H1 (cell line): ENCODE measurements at regions not wholly inside any gene's neighbourhood (a gene's known extent, or its start where the extent isn't known, plus 50 kb on each side); places are given as distances from the start of the nearest gene placed in this dataset.
A peak's percentile ranks its signal among the peaks of the same experiment; 100 is the strongest.

Experiments used
- CTCF ChIA-PET: fragments of 300-600 bp; sonication (Branson Sonifier 250); formaldehyde crosslinking; loops from one replicate; lab custom pipeline; 2021; ENCODE audit not compliant: partially characterized antibody; lab: Charles Lee
- POLR2A ChIA-PET: fragments of 300-600 bp; sonication (Branson Sonifier 250); formaldehyde crosslinking; loops from one replicate; lab custom pipeline; 2021; ENCODE audit warnings: inconsistent platforms; ENCODE audit not compliant: partially characterized antibody; lab: Charles Lee
- DNase-seq, 2 experiments: peaks; one replicate each; pipeline versions ENCODE4 v3.0.0 to v3.0.0-alpha.2; 2010 to 2022; ENCODE audit warnings: low spot score in 2 of 2, low read depth in 1 of 2, mixed read lengths in 1 of 2
- FAIRE-seq: peaks from 2 replicates; lab custom pipeline; 2011; peaks lifted over from hg19 to GRCh38; lab: Jason Lieb, UNC
- H2AFZ ChIP-seq: 2 replicates; pipeline ENCODE4 v1.8.1; 2012; ENCODE audit warnings: low read length, inconsistent platforms
- H2AK5ac ChIP-seq: 2 replicates; pipeline ENCODE4 v1.6.1; 2013; ENCODE audit warnings: low read depth, low read length
- H2BK120ac ChIP-seq: replicated peaks from 2 replicates; pipeline ENCODE3; 2013; ENCODE audit warnings: low read depth, low read length, inconsistent platforms
- H2BK12ac ChIP-seq: 2 replicates; pipeline ENCODE4 v1.6.1; 2013; ENCODE audit warnings: low read depth, low read length
- H2BK15ac ChIP-seq: 2 replicates; pipeline ENCODE4 v1.6.1; 2013; ENCODE audit warnings: low read length
- H2BK20ac ChIP-seq: 2 replicates; pipeline ENCODE4 v1.6.1; 2013; ENCODE audit warnings: low read length
- H2BK5ac ChIP-seq: 2 replicates; pipeline ENCODE4 v1.6.1; 2013; ENCODE audit warnings: low read depth, low read length
- H3K14ac ChIP-seq: 2 replicates; pipeline ENCODE4 v1.6.1; 2013; ENCODE audit warnings: inconsistent platforms; ENCODE audit not compliant: insufficient read length
- H3K18ac ChIP-seq: 2 replicates; pipeline ENCODE4 v1.6.1; 2013; ENCODE audit warnings: low read length; ENCODE audit errors: extremely low read depth
- H3K23ac ChIP-seq: 2 replicates; pipeline ENCODE4 v1.6.1; 2013; ENCODE audit warnings: inconsistent platforms; ENCODE audit not compliant: insufficient read length
- H3K23me2 ChIP-seq: 2 replicates; pipeline ENCODE4 v1.6.1; 2013; ENCODE audit warnings: low read depth, low read length
- H3K27ac ChIP-seq: 2 replicates; pipeline ENCODE4 v1.6.1; 2011; ENCODE audit warnings: low read depth, low read length, inconsistent platforms
- H3K27me3 ChIP-seq, 4 experiments: replicated peaks in 1 of 4; 1 replicate in 1 of 4; 2 replicates in 3 of 4; pipeline versions ENCODE4 v1.6.1 to v1.8.1; 2011 to 2013; ENCODE audit warnings: low read length in 3 of 4, mild to moderate bottlenecking in 3 of 4, inconsistent platforms in 2 of 4, mixed read lengths in 2 of 4, moderate library complexity in 1 of 4; ENCODE audit not compliant: control insufficient read depth in 3 of 4, insufficient read depth in 3 of 4; ENCODE audit errors: extremely low read depth in 1 of 4
- H3K36me3 ChIP-seq, 4 experiments: 2 replicates each; pipeline versions ENCODE4 v1.6.1 to v1.8.1; 2011 to 2013; ENCODE audit warnings: mild to moderate bottlenecking in 4 of 4, low read length in 3 of 4, moderate library complexity in 2 of 4, control low read depth in 1 of 4, inconsistent platforms in 1 of 4; ENCODE audit not compliant: insufficient read depth in 4 of 4, control insufficient read depth in 2 of 4
- H3K4ac ChIP-seq: replicated peaks from 2 replicates; pipeline ENCODE3; 2013; ENCODE audit warnings: low read length, low read depth, mixed read lengths, inconsistent platforms; ENCODE audit not compliant: insufficient read length
- H3K4me1 ChIP-seq, 4 experiments: replicated peaks in 1 of 4; 1 replicate in 1 of 4; 2 replicates in 3 of 4; pipeline versions ENCODE4 v1.6.1 to v1.8.1; 2011 to 2013; ENCODE audit warnings: low read length in 3 of 4, inconsistent platforms in 2 of 4, mixed read lengths in 1 of 4; ENCODE audit not compliant: insufficient read depth in 4 of 4, control insufficient read depth in 3 of 4
- H3K4me2 ChIP-seq, 2 experiments: 2 replicates each; pipeline versions ENCODE4 v1.6.1 to v1.8.1; 2011 to 2013; ENCODE audit warnings: low read depth in 2 of 2, low read length in 2 of 2, control low read depth in 1 of 2, inconsistent platforms in 1 of 2, mild to moderate bottlenecking in 1 of 2; ENCODE audit not compliant: insufficient read depth in 1 of 2
- H3K4me3 ChIP-seq, 4 experiments: fragments of 200-600, 300-600 bp in 1 of 4; sonication (generic), shearing (Covaris generic), sonication (Bioruptor Twin) in 1 of 4; 2 replicates each; pipeline versions ENCODE4 v1.5.1 to v1.8.1; 2011 to 2016; ENCODE audit warnings: low read length in 4 of 4, low read depth in 3 of 4, control low read depth in 2 of 4, inconsistent platforms in 2 of 4, mild to moderate bottlenecking in 2 of 4, mixed read lengths in 1 of 4, moderate library complexity in 1 of 4; ENCODE audit not compliant: insufficient read depth in 2 of 4; ENCODE audit errors: extremely low read depth in 1 of 4
- H3K56ac ChIP-seq: replicated peaks from 2 replicates; pipeline ENCODE3; 2013; ENCODE audit warnings: low read depth, mild to moderate bottlenecking, mixed read lengths, low read length, inconsistent platforms; ENCODE audit not compliant: insufficient read length
- H3K79me1 ChIP-seq: 2 replicates; pipeline ENCODE4 v1.6.1; 2013; ENCODE audit warnings: low read depth, low read length, control low read depth
- H3K79me2 ChIP-seq, 2 experiments: 2 replicates each; pipeline versions ENCODE4 v1.6.1 to v1.8.1; 2012 to 2013; ENCODE audit warnings: low read length in 2 of 2, mild to moderate bottlenecking in 2 of 2, inconsistent platforms in 1 of 2; ENCODE audit not compliant: insufficient read depth in 2 of 2, control insufficient read depth in 1 of 2
- H3K9ac ChIP-seq, 4 experiments: replicated peaks in 1 of 4; 1 replicate in 1 of 4; 2 replicates in 3 of 4; pipeline versions ENCODE4 v1.6.1 to v1.8.1; 2011 to 2013; ENCODE audit warnings: low read depth in 3 of 4, low read length in 3 of 4, control low read depth in 2 of 4, mild to moderate bottlenecking in 2 of 4, moderate library complexity in 2 of 4, inconsistent platforms in 1 of 4; ENCODE audit errors: extremely low read depth in 1 of 4
- H3K9me3 ChIP-seq, 2 experiments: 2 replicates each; pipeline versions ENCODE4 v1.6.1 to v1.8.1; 2012 to 2013; ENCODE audit warnings: mild to moderate bottlenecking in 2 of 2, moderate library complexity in 2 of 2, control low read depth in 1 of 2, inconsistent platforms in 1 of 2, low read depth in 1 of 2, low read length in 1 of 2, mixed read lengths in 1 of 2; ENCODE audit not compliant: insufficient read depth in 2 of 2
- H4K20me1 ChIP-seq, 2 experiments: replicated peaks in 1 of 2; 2 replicates each; pipeline versions ENCODE3 to v1.8.1; 2011 to 2013; ENCODE audit warnings: inconsistent platforms in 2 of 2, low read length in 2 of 2, mild to moderate bottlenecking in 1 of 2; ENCODE audit not compliant: insufficient read depth in 2 of 2, control insufficient read depth in 1 of 2
- H4K5ac ChIP-seq: 2 replicates; pipeline ENCODE4 v1.6.1; 2013; ENCODE audit warnings: low read length, low read depth, mixed read lengths, inconsistent platforms; ENCODE audit not compliant: insufficient read length
- H4K8ac ChIP-seq: 2 replicates; pipeline ENCODE4 v1.8.0; 2013; ENCODE audit warnings: mild to moderate bottlenecking, moderate library complexity, low read length, inconsistent platforms; ENCODE audit not compliant: insufficient read depth; ENCODE audit errors: extremely low read depth
- H4K91ac ChIP-seq: replicated peaks from 2 replicates; pipeline ENCODE3; 2013; ENCODE audit warnings: low read length, mixed read lengths, inconsistent platforms; ENCODE audit not compliant: insufficient read length
- TEAD4 ChIP-seq: IDR thresholded peaks from 2 replicates; pipeline ENCODE4 v1.6.1; 2012; ENCODE audit warnings: low read depth, low read length, inconsistent platforms, mixed read lengths
- WGBS, 2 experiments: shearing (Covaris generic) in 1 of 2; methylation state at CpG; one replicate each; pipeline versions ENCODE4 v1.1.6 to v1.1.7; 2013 to 2015; ENCODE audit warnings: low lambda C conversion rate in 2 of 2, mixed read lengths in 2 of 2, inconsistent platforms in 1 of 2, low coverage in 1 of 2, missing lambda C conversion rate in 1 of 2; ENCODE audit not compliant: insufficient replicate concordance in 2 of 2, insufficient coverage in 1 of 2, insufficient read length in 1 of 2; ENCODE audit errors: extremely low coverage in 1 of 2, missing lambda C conversion rate in 1 of 2; 5-methylcytosine and 5-hydroxymethylcytosine counted together
- TF ChIP-seq, protein P1 (sequence below): IDR thresholded peaks from 2 replicates; pipeline ENCODE4 v1.6.1; 2011; ENCODE audit warnings: low read depth, mild to moderate bottlenecking, low read length; ENCODE audit not compliant: insufficient read depth

DNA sequence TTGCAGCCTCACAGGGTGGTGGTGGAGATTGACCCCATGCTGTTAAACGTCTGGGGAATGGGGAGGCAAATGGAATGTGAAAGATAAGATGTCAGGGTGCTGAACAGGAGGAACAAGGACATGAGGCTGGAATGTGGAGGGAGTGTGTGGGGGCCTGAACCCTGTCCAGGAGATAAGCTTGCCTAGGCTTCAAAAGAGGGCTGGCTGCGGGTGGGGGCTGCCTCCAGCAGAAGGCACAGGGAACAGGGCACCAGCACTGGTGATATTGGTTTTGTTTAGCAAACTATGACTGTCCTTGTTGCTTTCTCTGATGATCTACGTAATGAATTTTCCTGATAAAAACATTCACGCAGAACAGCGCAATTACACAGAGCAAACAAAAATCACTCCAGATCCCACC, 52.4 kb upstream of the LRP8 start:
- FAIRE-seq (no peak), DNase-seq (no peak)
- Histone ChIP-seq H3K14ac (no peak overlapping the region), H3K27me3 (peaks cover 0 to 6% (median 1%) of the 10 kb centered on the region in 4 experiments; a peak in 4 of 7 replicates), H2BK20ac (no peak overlapping the region), H3K23me2 (no peaks in the 10 kb centered on the region; the same call in 1 of the 2 replicates), H2BK12ac (no peak overlapping the region), H3K9me3 (no peaks in the 10 kb centered on the region), H2BK5ac (no peak overlapping the region), H3K79me1 (no peaks in the 10 kb centered on the region), H4K5ac (no peak overlapping the region), H3K36me3 (no peaks in the 10 kb centered on the region), H3K18ac (no peak overlapping the region), H3K56ac (no peak overlapping the region), H2BK15ac (0 out of 2 replicates have a peak overlapping the region, but pooled peaks have one; percentile 53), H3K4me1 (peaks cover 0 to 6% (median 3%) of the 10 kb centered on the region in 4 experiments; a peak in 3 of 7 replicates), H3K9ac (no peak overlapping the region), H4K8ac (no peak overlapping the region), H3K4me3 (no peak overlapping the region)
- 91% methylated on average over 5 of the region's 5 CpGs; no CpG with 5 or more reads in 1 of the 2 experiments for WGBS, 2 experiments
- TF ChIP-seq, protein P1, sequence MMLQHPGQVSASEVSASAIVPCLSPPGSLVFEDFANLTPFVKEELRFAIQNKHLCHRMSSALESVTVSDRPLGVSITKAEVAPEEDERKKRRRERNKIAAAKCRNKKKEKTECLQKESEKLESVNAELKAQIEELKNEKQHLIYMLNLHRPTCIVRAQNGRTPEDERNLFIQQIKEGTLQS: no peak
- TF ChIP-seq TEAD4: peak; percentile 40; the same call in 1 of the 2 replicates
- TF ChIP-seq, all 59 proteins: peak for 1
- no peak overlapping the region for H3K4me2 ChIP-seq
- H2BK120ac ChIP-seq: no peak overlapping the region
- H3K23ac ChIP-seq: no peak overlapping the region
- no peak overlapping the region for H3K4ac ChIP-seq
- H3K27ac ChIP-seq: no peak overlapping the region
- no peak overlapping the region for H4K91ac ChIP-seq
- CTCF ChIA-PET: interaction anchor here (0.9 to 4.9 kb wide), 5 partner anchors 8 to 102 kb away, joined by 3 to 27 read pairs (median 4); no protein-coding TSS in a partner anchor
- H4K20me1 ChIP-seq: no peaks in the 10 kb centered on the region
- H3K79me2 ChIP-seq: no peaks in the 10 kb centered on the region
- H2AFZ ChIP-seq: no peak overlapping the region
- POLR2A ChIA-PET: interaction anchor here (1.1 kb wide), 1 partner anchor 53 kb away, joined by 3 read pairs; no protein-coding TSS in a partner anchor
- no peak overlapping the region for H2AK5ac ChIP-seq
